ENCODE measurements at regions not wholly inside any gene's neighbourhood (a gene's known extent, or its start where the extent isn't known, plus 50 kb on each side); places are given as distances from the start of the nearest gene placed in this dataset.
"Not testable (repeated sequence)": the region's sequence is repeated elsewhere in the genome, so short reads cannot be mapped to it uniquely, and the experiment has no call there.

DNA sequence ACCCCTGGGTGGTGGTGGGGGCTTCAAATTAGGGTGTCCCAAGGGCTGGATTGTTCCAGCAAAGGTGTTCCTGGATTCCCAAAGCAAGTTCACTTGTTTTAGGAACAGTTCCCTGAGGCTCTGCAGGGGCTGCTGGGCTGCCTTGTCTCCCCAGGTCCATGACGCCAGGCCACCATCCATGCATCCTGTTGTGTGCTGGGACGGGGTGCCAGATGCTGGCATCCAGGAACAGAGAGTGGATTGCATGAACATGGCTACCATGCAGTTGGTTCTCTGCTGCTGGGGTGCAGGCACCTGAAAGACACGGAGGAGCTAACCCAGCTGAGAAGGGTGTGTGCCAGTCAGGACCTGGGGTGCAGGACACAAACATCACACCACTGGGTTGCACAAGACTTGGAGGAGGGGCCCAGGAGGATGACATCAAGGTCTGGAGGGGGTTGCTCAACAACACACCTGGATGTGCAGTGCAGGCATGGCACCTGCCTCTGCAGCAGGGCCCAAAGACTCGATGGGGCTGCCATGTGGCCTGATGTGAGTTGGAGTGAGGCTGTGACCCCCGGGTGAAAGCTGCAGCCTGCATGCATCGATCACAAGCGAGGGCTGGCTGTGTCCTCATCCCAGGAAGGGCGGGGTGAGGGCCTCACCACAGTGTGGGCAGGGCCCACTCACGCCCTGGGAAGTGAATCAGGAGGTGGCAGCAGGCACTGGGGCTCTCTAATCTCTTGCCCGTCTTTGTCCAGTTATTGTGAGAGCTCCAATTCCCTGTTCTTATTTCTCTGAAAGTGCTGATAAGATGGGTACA is 74.0 kb upstream of the CLDN5 start:
- WGBS, 2 donors: 61% methylated on average over 10 of the region's 10 CpGs
- Histone ChIP-seq H3K36me3 (ENCODE audit: control insufficient read depth in 1 of 2, insufficient read depth in 2 of 2, low read length in 1 of 2) (no peaks in the 10 kb centered on the region), H3K4me1 (ENCODE audit: control insufficient read depth in 1 of 2, insufficient read depth in 2 of 2, low read length in 2 of 2) (no peaks in the 10 kb centered on the region), H3K27me3 (ENCODE audit: control insufficient read depth in 1 of 2, insufficient read depth in 2 of 2, low read length in 1 of 2) (no peaks in the 10 kb centered on the region), H3K9me3 (ENCODE audit: control insufficient read depth, low read length) (no peaks in the 10 kb centered on the region), H3K4me3 (ENCODE audit: low read length in 2 of 2) (no peak overlapping the region), H3K27ac (ENCODE audit: low read depth in 1 of 2, low read length in 2 of 2) (no peak overlapping the region)
- DNase-seq: no peak
- ATAC-seq (ENCODE audit: low FRiP score): no peak
- intact Hi-C loops (cut with DNase I): no loop called here

GRCh38 chr22:19599004-19599403 is 74.8 kb upstream of the CLDN5 start:
- no peak for DNase-seq
- Histone ChIP-seq H3K9me3 (ENCODE audit: control insufficient read depth, low read length) (no peaks in the 10 kb centered on the region), H3K27ac (ENCODE audit: low read depth in 1 of 2, low read length in 2 of 2) (no peak overlapping the region), H3K4me1 (ENCODE audit: control insufficient read depth in 1 of 2, insufficient read depth in 2 of 2, low read length in 2 of 2) (no peaks in the 10 kb centered on the region), H3K36me3 (ENCODE audit: control insufficient read depth in 1 of 2, insufficient read depth in 2 of 2, low read length in 1 of 2) (no peaks in the 10 kb centered on the region), H3K27me3 (ENCODE audit: control insufficient read depth in 1 of 2, insufficient read depth in 2 of 2, low read length in 1 of 2) (no peaks in the 10 kb centered on the region), H3K4me3 (ENCODE audit: low read length in 2 of 2) (no peak overlapping the region)
- WGBS, 2 donors: 84 to 88% methylated on average over 5 of the region's 5 CpGs
- intact Hi-C loops (cut with DNase I): no loop called here
- ATAC-seq (ENCODE audit: low FRiP score): no peak

- 64 to 68% methylated on average over 12 of the region's 12 CpGs for WGBS, 2 donors
- no peaks in the 10 kb centered on the region for H3K36me3 ChIP-seq (ENCODE audit: control insufficient read depth in 1 of 2, insufficient read depth in 2 of 2, low read length in 1 of 2)
- H3K27ac ChIP-seq (ENCODE audit: low read depth in 1 of 2, low read length in 2 of 2): no peak overlapping the region
- ATAC-seq (ENCODE audit: low FRiP score) (no peak), DNase-seq (no peak)
- intact Hi-C loops (cut with DNase I): no loop called here
- no peaks in the 10 kb centered on the region for H3K4me1 ChIP-seq (ENCODE audit: control insufficient read depth in 1 of 2, insufficient read depth in 2 of 2, low read length in 2 of 2)
- H3K27me3 ChIP-seq (ENCODE audit: control insufficient read depth in 1 of 2, insufficient read depth in 2 of 2, low read length in 1 of 2): no peaks in the 10 kb centered on the region
- H3K4me3 ChIP-seq (ENCODE audit: low read length in 2 of 2): no peak overlapping the region
- H3K9me3 ChIP-seq (ENCODE audit: control insufficient read depth, low read length): no peaks in the 10 kb centered on the region
Measured at GRCh38 chr22:19599626-19600243, 75.5 kb upstream of the CLDN5 start.

- DNase-seq; H3K4me3 ChIP-seq (ENCODE audit: low read length in 2 of 2); H3K4me1 ChIP-seq (ENCODE audit: control insufficient read depth in 1 of 2, insufficient read depth in 2 of 2, low read length in 2 of 2); H3K9me3 ChIP-seq (ENCODE audit: control insufficient read depth, low read length); ATAC-seq (ENCODE audit: low FRiP score); intact Hi-C loops (cut with DNase I); H3K36me3 ChIP-seq (ENCODE audit: control insufficient read depth in 1 of 2, insufficient read depth in 2 of 2, low read length in 1 of 2); H3K27me3 ChIP-seq (ENCODE audit: control insufficient read depth in 1 of 2, insufficient read depth in 2 of 2, low read length in 1 of 2); H3K27ac ChIP-seq (ENCODE audit: low read depth in 1 of 2, low read length in 2 of 2): not testable (repeated sequence)
- WGBS, 2 donors: 81 to 86% methylated on average over 4 of the region's 4 CpGs
Measured at GRCh38 chr22:19603346-19603745, 79.1 kb upstream of the CLDN5 start.

GRCh38 chr22:19603767-19604166 is 79.6 kb upstream of the CLDN5 start:
- DNase-seq (no peak), ATAC-seq (ENCODE audit: low FRiP score) (no peak)
- no peak overlapping the region for H3K27ac ChIP-seq (ENCODE audit: low read depth in 1 of 2, low read length in 2 of 2)
- H3K4me3 ChIP-seq (ENCODE audit: low read length in 2 of 2): no peak overlapping the region
- H3K27me3 ChIP-seq (ENCODE audit: control insufficient read depth in 1 of 2, insufficient read depth in 2 of 2, low read length in 1 of 2): no peaks in the 10 kb centered on the region
- WGBS, 2 donors: 89 to 91% methylated on average over 3 of the region's 3 CpGs
- H3K4me1 ChIP-seq (ENCODE audit: control insufficient read depth in 1 of 2, insufficient read depth in 2 of 2, low read length in 2 of 2): no peaks in the 10 kb centered on the region
- no peaks in the 10 kb centered on the region for H3K9me3 ChIP-seq (ENCODE audit: control insufficient read depth, low read length)
- intact Hi-C loops (cut with DNase I): no loop called here
- H3K36me3 ChIP-seq (ENCODE audit: control insufficient read depth in 1 of 2, insufficient read depth in 2 of 2, low read length in 1 of 2): no peaks in the 10 kb centered on the region

- no peaks in the 10 kb centered on the region for H3K9me3 ChIP-seq (ENCODE audit: control insufficient read depth, low read length)
- intact Hi-C loops (cut with DNase I): no loop called here
- H3K27ac ChIP-seq (ENCODE audit: low read depth in 1 of 2, low read length in 2 of 2): no peak overlapping the region
- no peaks in the 10 kb centered on the region for H3K36me3 ChIP-seq (ENCODE audit: control insufficient read depth in 1 of 2, insufficient read depth in 2 of 2, low read length in 1 of 2)
- no peak overlapping the region for H3K4me3 ChIP-seq (ENCODE audit: low read length in 2 of 2)
- ATAC-seq (ENCODE audit: low FRiP score) (no peak), DNase-seq (no peak)
- H3K4me1 ChIP-seq (ENCODE audit: control insufficient read depth in 1 of 2, insufficient read depth in 2 of 2, low read length in 2 of 2): no peaks in the 10 kb centered on the region
- WGBS, 2 donors: 65% methylated on average over 9 of the region's 9 CpGs
- no peaks in the 10 kb centered on the region for H3K27me3 ChIP-seq (ENCODE audit: control insufficient read depth in 1 of 2, insufficient read depth in 2 of 2, low read length in 1 of 2)
Measured at GRCh38 chr22:19604711-19605268, 80.6 kb upstream of the CLDN5 start.

DNA sequence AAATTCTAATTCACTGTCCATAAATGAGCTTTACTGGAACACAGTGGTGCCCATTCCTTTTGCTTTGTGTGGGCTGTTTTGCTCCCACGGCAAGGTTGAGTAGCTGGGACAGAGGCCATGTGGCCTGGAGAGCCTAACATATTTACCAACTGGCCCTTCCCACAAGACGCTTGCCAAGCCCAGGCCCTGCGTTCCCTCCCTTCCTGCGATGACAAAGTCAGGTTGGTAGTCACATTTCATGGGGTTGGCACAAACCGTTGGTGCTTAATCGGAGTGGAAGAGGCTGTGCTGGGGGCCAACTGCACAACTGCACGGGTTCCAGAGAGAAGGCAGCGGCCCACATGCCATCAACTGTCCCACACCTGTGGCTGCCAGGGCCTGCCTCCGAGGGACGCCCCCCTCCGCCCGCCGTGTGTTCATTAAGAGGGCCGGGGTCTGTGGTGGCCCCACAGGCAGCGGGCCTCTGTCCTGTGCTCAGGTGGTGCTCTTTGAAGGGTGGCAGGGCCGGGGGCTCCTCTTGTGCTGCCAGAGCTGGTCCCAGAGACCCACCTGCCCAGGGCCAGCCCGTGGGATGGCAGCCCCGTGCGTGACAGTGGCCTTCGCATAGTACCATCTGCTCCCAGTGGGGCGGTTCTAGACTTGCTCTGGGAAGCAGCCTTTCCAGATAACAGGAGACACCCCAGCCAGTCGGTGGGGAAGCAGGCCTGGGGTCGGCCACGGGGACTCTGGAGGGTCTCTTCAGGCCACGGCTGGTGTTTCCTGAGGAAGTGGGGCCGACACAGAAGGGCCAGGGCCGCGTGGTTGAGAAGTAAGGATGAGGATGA is 81.5 kb upstream of the CLDN5 start:
- DNase-seq (no peak), ATAC-seq (ENCODE audit: low FRiP score) (peak; percentile 29)
- Histone ChIP-seq H3K9me3 (ENCODE audit: control insufficient read depth, low read length) (no peaks in the 10 kb centered on the region), H3K36me3 (ENCODE audit: control insufficient read depth in 1 of 2, insufficient read depth in 2 of 2, low read length in 1 of 2) (no peaks in the 10 kb centered on the region), H3K27ac (ENCODE audit: low read depth in 1 of 2, low read length in 2 of 2) (no peak overlapping the region), H3K4me3 (ENCODE audit: low read length in 2 of 2) (no peak overlapping the region), H3K4me1 (ENCODE audit: control insufficient read depth in 1 of 2, insufficient read depth in 2 of 2, low read length in 2 of 2) (no peaks in the 10 kb centered on the region), H3K27me3 (ENCODE audit: control insufficient read depth in 1 of 2, insufficient read depth in 2 of 2, low read length in 1 of 2) (no peaks in the 10 kb centered on the region)
- intact Hi-C loops (cut with DNase I): no loop called here
- WGBS, 2 donors: 75 to 79% methylated on average over 27 to 28 of the region's 28 CpGs

GRCh38 chr22:19606332-19607191 is 82.4 kb upstream of the CLDN5 start:
- DNase-seq: no peak
- Histone ChIP-seq H3K4me3 (ENCODE audit: low read length in 2 of 2) (no peak overlapping the region), H3K4me1 (ENCODE audit: control insufficient read depth in 1 of 2, insufficient read depth in 2 of 2, low read length in 2 of 2) (no peaks in the 10 kb centered on the region), H3K27me3 (ENCODE audit: control insufficient read depth in 1 of 2, insufficient read depth in 2 of 2, low read length in 1 of 2) (no peaks in the 10 kb centered on the region), H3K36me3 (ENCODE audit: control insufficient read depth in 1 of 2, insufficient read depth in 2 of 2, low read length in 1 of 2) (no peaks in the 10 kb centered on the region), H3K9me3 (ENCODE audit: control insufficient read depth, low read length) (no peaks in the 10 kb centered on the region), H3K27ac (ENCODE audit: low read depth in 1 of 2, low read length in 2 of 2) (no peak overlapping the region)
- intact Hi-C loops (cut with DNase I): no loop called here
- WGBS, 2 donors: 82 to 85% methylated on average over 16 of the region's 16 CpGs
- no peak for ATAC-seq (ENCODE audit: low FRiP score)
